Liver (tissue), 8 donors: ENCODE measurements at regions not wholly inside any gene's neighbourhood (a gene's known extent, or its start where the extent isn't known, plus 50 kb on each side); places are given as distances from the start of the nearest gene placed in this dataset.
"Not testable (repeated sequence)": the region's sequence is repeated elsewhere in the genome, so short reads cannot be mapped to it uniquely, and the experiment has no call there.

ENCODE experiments used
- DNase-seq: peaks from one replicate; pipeline ENCODE4 v3.0.0-alpha.2; 2017; ENCODE audit warnings: low spot score
- H3K27ac ChIP-seq, 2 donors: one replicate each; pipeline ENCODE4 v1.7.0; 2013; ENCODE audit warnings: inconsistent platforms in 2 of 2, low read length in 2 of 2, control low read depth in 1 of 2, low read depth in 1 of 2, mild to moderate bottlenecking in 1 of 2
- H3K27me3 ChIP-seq, 4 donors: one replicate each; pipeline versions ENCODE4 v1.6.1 to v1.7.0; 2013; ENCODE audit warnings: low read length in 3 of 4, inconsistent platforms in 1 of 4, mild to moderate bottlenecking in 1 of 4, moderate library complexity in 1 of 4; ENCODE audit not compliant: control insufficient read depth in 4 of 4, insufficient read depth in 4 of 4
- H3K36me3 ChIP-seq, 4 donors: one replicate each; pipeline versions ENCODE4 v1.6.1 to v1.7.0; 2013; ENCODE audit warnings: low read length in 3 of 4, mild to moderate bottlenecking in 3 of 4, low read depth in 1 of 4, moderate library complexity in 1 of 4; ENCODE audit not compliant: control insufficient read depth in 4 of 4, insufficient read depth in 3 of 4
- H3K4me1 ChIP-seq, 4 donors: one replicate each; pipeline versions ENCODE4 v1.6.1 to v1.7.0; 2013; ENCODE audit warnings: low read length in 3 of 4, mild to moderate bottlenecking in 3 of 4, moderate library complexity in 1 of 4; ENCODE audit not compliant: control insufficient read depth in 4 of 4, insufficient read depth in 4 of 4
- H3K4me3 ChIP-seq, 3 donors: one replicate each; pipeline versions ENCODE4 v1.6.1 to v1.7.0; 2013; ENCODE audit warnings: low read length in 3 of 3, control low read depth in 1 of 3, low read depth in 1 of 3, mild to moderate bottlenecking in 1 of 3
- H3K9ac ChIP-seq, 2 donors: one replicate each; pipeline ENCODE4 v1.7.0; 2013; ENCODE audit warnings: low read length in 2 of 2, mild to moderate bottlenecking in 2 of 2, moderate library complexity in 2 of 2, control low read depth in 1 of 2, low read depth in 1 of 2
- H3K9me3 ChIP-seq, 4 donors: one replicate each; pipeline versions ENCODE4 v1.6.1 to v1.7.0; 2013; ENCODE audit warnings: low read length in 3 of 4; ENCODE audit not compliant: control insufficient read depth in 4 of 4
- ATF3 ChIP-seq: IDR thresholded peaks from 2 replicates; pipeline ENCODE4 v1.6.1; 2016; ENCODE audit warnings: antibody characterized with exemption
- EGR1 ChIP-seq, 2 donors: IDR thresholded peaks; 2 replicates each; pipeline ENCODE4 v1.6.1; 2016 to 2018; ENCODE audit warnings: antibody characterized with exemption in 2 of 2, low read depth in 2 of 2
- FOXA1 ChIP-seq: IDR thresholded peaks from 2 replicates; pipeline ENCODE4 v1.6.1; 2016; ENCODE audit warnings: antibody characterized with exemption
- FOXA2 ChIP-seq: IDR thresholded peaks from 2 replicates; pipeline ENCODE4 v1.6.1; 2016; ENCODE audit warnings: antibody characterized with exemption
- GABPA ChIP-seq, 2 donors: IDR thresholded peaks in 1 of 2; conservative IDR thresholded peaks in 1 of 2; 2 replicates each; pipeline ENCODE4 v1.6.1; 2016; ENCODE audit warnings: antibody characterized with exemption in 2 of 2, mild to moderate bottlenecking in 1 of 2, moderate library complexity in 1 of 2
- HNF4A ChIP-seq, 2 donors: conservative IDR thresholded peaks; 2 replicates each; pipeline ENCODE4 v1.6.1; 2016; ENCODE audit warnings: antibody characterized with exemption in 2 of 2, mild to moderate bottlenecking in 2 of 2
- HNF4G ChIP-seq: IDR thresholded peaks from 2 replicates; pipeline ENCODE4 v1.6.1; 2016; ENCODE audit warnings: antibody characterized with exemption
- JUND ChIP-seq, 2 donors: IDR thresholded peaks; 2 replicates each; pipeline ENCODE4 v1.6.1; 2016; ENCODE audit warnings: antibody characterized with exemption in 2 of 2
- NR2F2 ChIP-seq: IDR thresholded peaks from 2 replicates; pipeline ENCODE4 v1.6.1; 2016; ENCODE audit warnings: antibody characterized with exemption
- RAD21 ChIP-seq, 2 donors: IDR thresholded peaks; 2 replicates each; pipeline ENCODE4 v1.6.1; 2016; ENCODE audit warnings: antibody characterized with exemption in 2 of 2, mild to moderate bottlenecking in 2 of 2
- REST ChIP-seq: IDR thresholded peaks from 2 replicates; pipeline ENCODE4 v1.6.1; 2016; ENCODE audit warnings: antibody characterized with exemption, mild to moderate bottlenecking
- RXRA ChIP-seq, 2 donors: IDR thresholded peaks; 2 replicates each; pipeline ENCODE4 v1.6.1; 2017 to 2018; ENCODE audit warnings: antibody characterized with exemption in 2 of 2, mild to moderate bottlenecking in 1 of 2
- SP1 ChIP-seq: IDR thresholded peaks from 2 replicates; pipeline ENCODE4 v1.6.1; 2018; ENCODE audit warnings: antibody characterized with exemption, mild to moderate bottlenecking
- TAF1 ChIP-seq: conservative IDR thresholded peaks from 2 replicates; pipeline ENCODE4 v1.6.1; 2016; ENCODE audit warnings: antibody characterized with exemption, mild to moderate bottlenecking
- YY1 ChIP-seq: IDR thresholded peaks from 2 replicates; pipeline ENCODE4 v1.6.1; 2016; ENCODE audit warnings: antibody characterized with exemption, mild to moderate bottlenecking
- WGBS: extraction: QIAGEN DNeasy Blood & Tissue Kit; methylation state at CpG from one replicate; pipeline ENCODE4 v1.1.7; 2013; 5-methylcytosine and 5-hydroxymethylcytosine counted together
- TF ChIP-seq, protein P1 (sequence below): fragments of 150-350 bp; IDR thresholded peaks from 2 replicates; pipeline ENCODE4 v1.5.1; 2017; ENCODE audit warnings: improper control_type of control experiment, low read depth, low read length; ENCODE audit not compliant: missing input control
- TF ChIP-seq, protein P2 (sequence below): IDR thresholded peaks from 2 replicates; pipeline ENCODE4 v1.6.1; 2016; ENCODE audit warnings: antibody characterized with exemption
- TF ChIP-seq, protein P3 (sequence below): IDR thresholded peaks from 2 replicates; pipeline ENCODE4 v1.6.1; 2016; ENCODE audit warnings: antibody characterized with exemption
- donor health status: healthy.
- donor health status: healthy.
- donor health status: healthy.
- donor health status: healthy.
- donor health status: healthy.

DNA sequence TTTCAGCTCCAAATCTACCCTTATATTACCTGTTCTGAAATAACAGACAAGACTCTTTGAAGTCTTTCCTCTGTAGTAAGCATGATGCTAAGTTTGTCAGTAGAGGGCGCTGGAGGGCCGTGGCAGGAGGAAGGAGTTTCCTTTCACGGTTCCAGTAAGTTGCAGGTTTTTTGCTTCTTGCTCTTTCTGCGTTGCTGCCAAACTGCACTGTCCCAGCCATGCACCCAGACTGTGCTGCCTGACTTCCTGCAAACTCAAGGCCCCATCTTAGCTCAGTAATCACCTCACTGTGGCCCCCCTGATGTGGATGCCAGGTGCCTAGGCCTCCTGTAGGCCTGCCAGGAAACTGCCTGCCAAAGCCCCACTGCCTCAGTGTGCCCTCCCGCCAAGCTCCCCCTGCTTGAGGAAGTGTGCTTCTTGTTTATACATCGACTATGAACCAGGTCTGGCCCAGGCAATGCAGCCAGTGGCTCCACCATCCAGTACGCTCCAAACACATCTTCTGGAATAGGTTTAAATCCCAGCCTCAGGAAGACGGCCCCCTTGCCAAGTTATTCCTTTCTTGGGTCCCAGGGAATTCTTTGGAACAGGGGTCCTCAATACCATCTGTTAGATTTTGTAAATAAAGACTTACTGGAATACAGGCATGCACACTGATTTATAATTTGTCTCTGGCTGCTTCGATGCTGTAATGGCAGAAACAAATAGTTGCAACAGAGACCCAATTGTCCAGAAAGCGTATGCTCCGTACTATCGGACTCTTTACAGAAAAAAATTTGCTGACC, 193.7 kb upstream of the LRIG3 start:
- DNase-seq, result peak; percentile 62
- WGBS, result 56% methylated on average over 12 of the region's 12 CpGs
- no peaks in the 10 kb centered on the region for H3K36me3 ChIP-seq
- H3K9me3 ChIP-seq, result no peaks in the 10 kb centered on the region
- H3K9ac ChIP-seq, result no peak overlapping the region
- H3K4me1 ChIP-seq, result no peaks in the 10 kb centered on the region
- no peak overlapping the region for H3K4me3 ChIP-seq
- TF ChIP-seq RAD21 (IDR thresholded peaks at IDR 0.05) (peak; percentile 85 to 90), FOXA1 (no peak)
- TF ChIP-seq, protein P1, sequence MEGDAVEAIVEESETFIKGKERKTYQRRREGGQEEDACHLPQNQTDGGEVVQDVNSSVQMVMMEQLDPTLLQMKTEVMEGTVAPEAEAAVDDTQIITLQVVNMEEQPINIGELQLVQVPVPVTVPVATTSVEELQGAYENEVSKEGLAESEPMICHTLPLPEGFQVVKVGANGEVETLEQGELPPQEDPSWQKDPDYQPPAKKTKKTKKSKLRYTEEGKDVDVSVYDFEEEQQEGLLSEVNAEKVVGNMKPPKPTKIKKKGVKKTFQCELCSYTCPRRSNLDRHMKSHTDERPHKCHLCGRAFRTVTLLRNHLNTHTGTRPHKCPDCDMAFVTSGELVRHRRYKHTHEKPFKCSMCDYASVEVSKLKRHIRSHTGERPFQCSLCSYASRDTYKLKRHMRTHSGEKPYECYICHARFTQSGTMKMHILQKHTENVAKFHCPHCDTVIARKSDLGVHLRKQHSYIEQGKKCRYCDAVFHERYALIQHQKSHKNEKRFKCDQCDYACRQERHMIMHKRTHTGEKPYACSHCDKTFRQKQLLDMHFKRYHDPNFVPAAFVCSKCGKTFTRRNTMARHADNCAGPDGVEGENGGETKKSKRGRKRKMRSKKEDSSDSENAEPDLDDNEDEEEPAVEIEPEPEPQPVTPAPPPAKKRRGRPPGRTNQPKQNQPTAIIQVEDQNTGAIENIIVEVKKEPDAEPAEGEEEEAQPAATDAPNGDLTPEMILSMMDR, result peak; percentile 69
- H3K27ac ChIP-seq, result no peak overlapping the region
- no peaks in the 10 kb centered on the region for H3K27me3 ChIP-seq

DNA sequence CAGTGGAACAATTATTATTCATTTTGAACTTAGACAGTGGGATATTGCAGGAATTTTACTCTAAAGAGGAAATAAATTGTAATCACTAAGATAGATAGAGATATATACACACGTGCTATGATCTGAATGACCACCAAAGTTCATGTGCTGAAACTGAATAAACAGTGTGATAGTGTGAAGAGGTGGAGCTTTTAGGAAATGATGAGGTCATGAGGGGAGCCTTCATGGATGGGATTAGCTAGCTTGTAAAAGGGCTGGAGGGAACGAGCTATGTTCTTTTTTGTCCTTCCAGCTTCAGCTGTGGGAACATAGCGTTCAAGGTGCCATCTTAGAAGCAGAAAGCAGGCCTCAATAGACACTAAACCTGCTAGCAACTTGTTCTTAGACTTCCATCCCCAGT, 191.5 kb upstream of the LRIG3 start:
- no peak overlapping the region for H3K27ac ChIP-seq
- H3K36me3 ChIP-seq, result no peaks in the 10 kb centered on the region
- no peak for DNase-seq
- H3K27me3 ChIP-seq, result no peaks in the 10 kb centered on the region
- TF ChIP-seq TAF1, result no peak
- TF ChIP-seq FOXA1, result no peak
- TF ChIP-seq FOXA2, result no peak
- TF ChIP-seq, protein P1, result no peak
- TF ChIP-seq RAD21 (IDR thresholded peaks at IDR 0.05), result no peak
- TF ChIP-seq ATF3, result no peak
- TF ChIP-seq, protein P2, sequence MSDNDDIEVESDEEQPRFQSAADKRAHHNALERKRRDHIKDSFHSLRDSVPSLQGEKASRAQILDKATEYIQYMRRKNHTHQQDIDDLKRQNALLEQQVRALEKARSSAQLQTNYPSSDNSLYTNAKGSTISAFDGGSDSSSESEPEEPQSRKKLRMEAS, result no peak
- no peak for TF ChIP-seq EGR1 (IDR thresholded peaks at IDR 0.05; ENCODE audit: low read depth in 2 of 2)
- TF ChIP-seq YY1, result no peak
- no peak for TF ChIP-seq HNF4G
- TF ChIP-seq GABPA (IDR thresholded peaks at IDR 0.05 in 1 of 2, conservative IDR thresholded peaks at IDR 0.05 in 1 of 2), result no peak
- TF ChIP-seq REST, result no peak
- no peak for TF ChIP-seq HNF4A (conservative IDR thresholded peaks at IDR 0.05)
- TF ChIP-seq NR2F2, result no peak
- no peak for TF ChIP-seq RXRA (IDR thresholded peaks at IDR 0.05)
- no peak for TF ChIP-seq SP1
- TF ChIP-seq JUND (IDR thresholded peaks at IDR 0.05), result no peak
- TF ChIP-seq, protein P3, sequence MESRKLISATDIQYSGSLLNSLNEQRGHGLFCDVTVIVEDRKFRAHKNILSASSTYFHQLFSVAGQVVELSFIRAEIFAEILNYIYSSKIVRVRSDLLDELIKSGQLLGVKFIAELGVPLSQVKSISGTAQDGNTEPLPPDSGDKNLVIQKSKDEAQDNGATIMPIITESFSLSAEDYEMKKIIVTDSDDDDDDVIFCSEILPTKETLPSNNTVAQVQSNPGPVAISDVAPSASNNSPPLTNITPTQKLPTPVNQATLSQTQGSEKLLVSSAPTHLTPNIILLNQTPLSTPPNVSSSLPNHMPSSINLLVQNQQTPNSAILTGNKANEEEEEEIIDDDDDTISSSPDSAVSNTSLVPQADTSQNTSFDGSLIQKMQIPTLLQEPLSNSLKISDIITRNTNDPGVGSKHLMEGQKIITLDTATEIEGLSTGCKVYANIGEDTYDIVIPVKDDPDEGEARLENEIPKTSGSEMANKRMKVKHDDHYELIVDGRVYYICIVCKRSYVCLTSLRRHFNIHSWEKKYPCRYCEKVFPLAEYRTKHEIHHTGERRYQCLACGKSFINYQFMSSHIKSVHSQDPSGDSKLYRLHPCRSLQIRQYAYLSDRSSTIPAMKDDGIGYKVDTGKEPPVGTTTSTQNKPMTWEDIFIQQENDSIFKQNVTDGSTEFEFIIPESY, result no peak
- 61% methylated on average over 3 of the region's 3 CpGs for WGBS
- H3K4me1 ChIP-seq, result no peaks in the 10 kb centered on the region
- no peaks in the 10 kb centered on the region for H3K9me3 ChIP-seq
- no peak overlapping the region for H3K4me3 ChIP-seq
- H3K9ac ChIP-seq, result no peak overlapping the region

DNA sequence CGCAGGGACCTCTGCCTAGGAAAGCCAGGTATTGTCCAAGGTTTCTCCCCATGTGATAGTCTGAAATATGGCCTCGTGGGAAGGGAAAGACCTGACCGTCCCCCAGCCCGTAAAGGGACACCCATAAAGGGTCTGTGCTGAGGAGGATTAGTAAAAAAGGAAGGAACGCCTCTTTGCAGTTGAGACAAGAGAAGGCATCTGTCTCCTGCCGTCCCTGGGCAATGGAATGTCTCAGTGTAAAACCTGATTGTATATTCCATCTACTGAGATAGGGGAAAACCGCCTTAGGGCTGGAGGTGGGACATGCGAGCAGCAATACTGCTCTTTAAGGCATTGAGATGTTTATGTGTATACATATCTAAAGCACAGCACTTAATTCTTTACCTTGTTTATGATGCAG, 188.2 kb upstream of the LRIG3 start:
- H3K4me3 ChIP-seq, H3K27me3 ChIP-seq: not testable (repeated sequence)
- 88% methylated on average over 8 of the region's 8 CpGs for WGBS

More for the DNA sequence above, 188.2 kb upstream of the LRIG3 start:
- H3K9ac ChIP-seq, DNase-seq, H3K9me3 ChIP-seq, H3K36me3 ChIP-seq, H3K27ac ChIP-seq, H3K4me1 ChIP-seq: not testable (repeated sequence)
